Large intestine (tissue), 3 donors: ENCODE measurements at regions not wholly inside any gene's neighbourhood (a gene's known extent, or its start where the extent isn't known, plus 50 kb on each side); places are given as distances from the start of the nearest gene placed in this dataset.

ENCODE experiments used
- DNase-seq, 2 donors: peaks; one replicate each; pipeline versions ENCODE4 v3.0.0 to v3.0.0-alpha.2; 2013
- H3K27ac ChIP-seq: one replicate; pipeline ENCODE4 v1.5.1; 2013; ENCODE audit warnings: low read length
- H3K27me3 ChIP-seq: 2 replicates; pipeline ENCODE4 v1.6.1; 2013; ENCODE audit warnings: low read length; ENCODE audit not compliant: control insufficient read depth, insufficient read depth
- H3K36me3 ChIP-seq: 2 replicates; pipeline ENCODE4 v1.6.1; 2013; ENCODE audit warnings: low read length; ENCODE audit not compliant: control insufficient read depth, insufficient read depth
- H3K4me1 ChIP-seq: one replicate; pipeline ENCODE4 v1.6.1; 2013; ENCODE audit warnings: low read length; ENCODE audit not compliant: control insufficient read depth, insufficient read depth
- H3K4me3 ChIP-seq: one replicate; pipeline ENCODE4 v1.5.1; 2013; ENCODE audit warnings: low read length
- H3K9me3 ChIP-seq: one replicate; pipeline ENCODE4 v1.6.1; 2013; ENCODE audit warnings: mild to moderate bottlenecking, low read depth, low read length, moderate library complexity; ENCODE audit not compliant: control insufficient read depth
- WGBS: methylation state at CpG from one replicate; pipeline ENCODE4 v1.1.5; 2013; ENCODE audit warnings: low lambda C conversion rate; ENCODE audit not compliant: insufficient coverage; 5-methylcytosine and 5-hydroxymethylcytosine counted together

DNA sequence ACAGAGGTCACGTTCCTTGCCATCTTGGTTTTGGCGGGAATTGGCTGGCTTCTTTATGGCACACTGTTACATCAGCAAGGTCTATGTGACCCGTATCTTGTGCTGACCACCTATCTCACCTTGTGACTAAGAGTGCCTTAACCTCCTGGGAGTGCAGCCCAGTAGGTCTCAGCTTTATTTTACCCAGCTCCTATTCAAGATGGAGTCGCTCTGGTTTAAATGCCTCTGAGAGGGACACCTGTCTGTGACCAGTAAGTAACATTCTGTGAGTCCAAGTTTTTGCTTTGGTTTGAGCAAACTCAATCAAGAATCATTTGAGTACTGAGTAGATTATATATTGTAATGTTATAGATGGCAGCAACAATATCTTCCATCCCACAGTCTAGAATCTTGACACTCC lies 85.0 kb downstream of the BMP2 start:
- Histone ChIP-seq H3K9me3 (no peaks in the 10 kb centered on the region), H3K27ac (no peak overlapping the region), H3K27me3 (no peaks in the 10 kb centered on the region), H3K4me1 (no peaks in the 10 kb centered on the region), H3K4me3 (no peak overlapping the region), H3K36me3 (no peaks in the 10 kb centered on the region)
- WGBS, result no CpG with 5 or more reads among the region's 4 CpGs
- DNase-seq, result no peak

DNA sequence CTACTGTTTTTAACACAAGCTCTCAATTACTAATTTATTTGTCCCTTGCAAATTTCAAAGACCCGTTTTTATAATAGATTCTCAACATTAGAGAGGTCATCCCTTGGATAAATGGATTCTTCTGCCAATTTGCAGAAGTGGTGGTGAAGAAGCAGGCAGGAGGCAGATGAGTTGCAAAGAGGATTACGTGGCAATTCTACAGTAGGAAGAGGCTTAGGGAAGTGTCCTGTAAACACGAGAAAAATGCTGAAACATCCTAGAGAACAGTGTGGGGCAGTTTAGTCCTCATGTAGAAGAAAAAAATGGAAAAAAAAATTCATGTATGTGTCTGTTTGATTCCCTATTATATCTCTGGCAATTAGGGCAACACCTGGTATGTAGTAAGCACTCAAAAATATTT lies 87.6 kb downstream of the BMP2 start:
- H3K4me3 ChIP-seq, result no peak overlapping the region
- no peak overlapping the region for H3K27ac ChIP-seq
- WGBS, result 69% methylated on average over 2 of the region's 3 CpGs
- no peaks in the 10 kb centered on the region for H3K4me1 ChIP-seq
- no peak for DNase-seq
- no peaks in the 10 kb centered on the region for H3K9me3 ChIP-seq
- H3K27me3 ChIP-seq, result no peaks in the 10 kb centered on the region
- no peaks in the 10 kb centered on the region for H3K36me3 ChIP-seq

DNA sequence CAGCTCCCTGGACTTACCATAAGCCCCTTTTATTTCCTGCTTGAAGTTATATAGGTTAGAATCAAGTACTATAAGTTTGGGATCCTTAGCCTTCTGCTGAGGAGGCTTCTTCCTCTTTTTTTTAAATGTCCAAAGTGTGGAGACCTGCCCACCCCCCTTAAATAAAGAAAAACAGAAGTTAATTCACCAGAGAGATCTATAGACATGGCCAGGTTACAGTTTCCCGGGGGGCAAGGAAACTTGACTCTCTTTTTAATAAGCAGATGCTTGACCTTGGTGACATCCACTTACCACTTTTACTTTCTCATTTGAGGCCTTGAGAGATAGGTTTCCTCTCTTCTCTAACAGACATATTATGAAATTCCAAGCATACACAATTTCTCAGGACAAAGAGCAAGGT lies 88.3 kb downstream of the BMP2 start:
- no peak for DNase-seq
- Histone ChIP-seq H3K36me3 (no peaks in the 10 kb centered on the region), H3K4me1 (no peaks in the 10 kb centered on the region), H3K27me3 (no peaks in the 10 kb centered on the region), H3K27ac (no peak overlapping the region), H3K4me3 (no peak overlapping the region), H3K9me3 (no peaks in the 10 kb centered on the region)
- WGBS, result no CpG with 5 or more reads among the region's 1 CpG

DNA sequence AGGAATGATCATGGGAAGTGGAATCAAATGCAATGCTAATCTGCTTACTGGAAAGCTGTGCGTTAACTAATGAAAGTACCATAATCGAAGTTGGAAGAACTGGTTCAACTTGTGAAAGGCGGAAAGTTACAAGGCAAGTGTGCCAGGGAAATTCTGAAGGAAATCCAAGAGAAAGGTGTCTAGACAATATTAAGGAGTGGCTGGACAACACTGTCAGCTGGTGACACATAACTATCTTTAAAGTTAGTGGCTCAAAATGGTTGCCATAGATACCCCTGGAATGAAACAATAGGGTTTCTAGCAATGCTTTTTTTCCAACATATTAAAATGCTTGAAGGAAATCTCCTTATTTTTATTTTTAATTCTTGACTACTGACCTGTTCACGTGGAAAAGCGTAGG lies 90.4 kb downstream of the BMP2 start:
- 92% methylated on average over 5 of the region's 5 CpGs for WGBS

DNA sequence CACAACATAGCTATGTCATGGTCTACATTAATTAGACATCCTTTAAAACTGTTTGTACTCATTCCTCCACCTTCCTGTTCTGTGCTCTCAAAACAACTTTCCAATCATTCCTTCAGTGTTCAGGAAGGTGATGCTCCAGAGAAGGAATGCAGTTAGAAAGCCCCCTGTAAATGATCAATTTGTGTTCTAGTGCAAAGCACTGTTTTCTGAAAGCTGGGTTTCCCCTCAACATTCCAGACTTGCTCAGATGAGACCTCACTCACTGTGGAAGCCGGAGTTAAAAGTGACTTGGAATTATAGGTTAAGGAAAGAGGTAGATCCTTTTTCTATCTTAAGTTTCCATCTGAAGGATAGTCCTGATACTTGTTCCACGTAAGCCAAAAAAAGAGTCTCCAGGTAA lies 95.9 kb downstream of the BMP2 start:
- Histone ChIP-seq H3K9me3 (no peaks in the 10 kb centered on the region), H3K27ac (no peak overlapping the region), H3K27me3 (peaks cover 2% of the 10 kb centered on the region), H3K4me3 (no peak overlapping the region), H3K36me3 (no peaks in the 10 kb centered on the region), H3K4me1 (no peaks in the 10 kb centered on the region)
- no peak for DNase-seq
- no CpG with 5 or more reads among the region's 2 CpGs for WGBS

More for the DNA sequence above, 90.4 kb downstream of the BMP2 start:
- Histone ChIP-seq H3K9me3 (no peaks in the 10 kb centered on the region), H3K4me1 (no peaks in the 10 kb centered on the region), H3K27me3 (no peaks in the 10 kb centered on the region), H3K4me3 (no peak overlapping the region), H3K27ac (no peak overlapping the region), H3K36me3 (no peaks in the 10 kb centered on the region)
- DNase-seq, result no peak

DNA sequence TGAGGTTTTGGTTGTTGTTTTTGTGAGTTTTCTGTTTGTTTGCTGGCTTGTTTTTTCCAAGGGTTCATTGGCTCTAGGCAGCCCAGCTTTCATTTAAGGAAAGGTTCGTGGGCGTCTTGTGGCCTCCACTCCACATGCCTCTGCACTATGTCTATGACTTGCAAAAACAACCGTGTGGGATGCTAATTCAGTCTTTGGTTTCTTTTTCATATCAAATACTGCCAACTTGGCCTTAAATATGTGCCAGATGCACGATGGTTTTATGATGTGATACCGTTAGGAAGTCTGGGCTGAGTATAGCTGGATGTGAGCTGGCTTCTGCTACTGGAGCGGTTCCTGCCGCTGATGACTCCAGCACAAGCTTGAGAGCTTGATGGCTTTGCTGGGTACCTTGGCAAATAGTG lies 96.3 kb downstream of the BMP2 start:
- Histone ChIP-seq H3K9me3 (no peaks in the 10 kb centered on the region), H3K27ac (no peak overlapping the region), H3K36me3 (no peaks in the 10 kb centered on the region), H3K4me3 (no peak overlapping the region), H3K27me3 (peaks cover 2% of the 10 kb centered on the region), H3K4me1 (no peaks in the 10 kb centered on the region)
- DNase-seq, result no peak
- no CpG with 5 or more reads among the region's 7 CpGs for WGBS

DNA sequence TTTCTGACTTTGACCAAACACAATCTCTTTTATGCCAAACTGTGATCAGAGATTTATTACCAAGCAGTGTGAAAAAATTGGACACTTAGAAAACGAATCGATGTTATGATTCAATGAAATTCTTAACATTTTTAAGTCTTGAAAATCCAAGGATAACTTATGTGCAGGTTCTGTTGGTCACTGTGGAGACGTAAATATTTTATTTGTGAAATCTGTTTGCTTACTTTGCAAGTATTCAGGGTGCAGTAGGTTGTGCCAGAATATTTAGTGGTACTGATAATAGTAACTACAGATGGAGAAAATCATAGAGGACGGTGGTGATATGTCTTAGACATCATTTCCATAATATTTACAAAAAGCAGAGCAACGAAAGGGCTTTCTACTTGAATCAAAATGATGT lies 97.3 kb downstream of the BMP2 start:
- H3K4me1 ChIP-seq, result no peaks in the 10 kb centered on the region
- H3K27ac ChIP-seq, result no peak overlapping the region
- H3K4me3 ChIP-seq, result no peak overlapping the region
- H3K27me3 ChIP-seq, result peaks cover 2% of the 10 kb centered on the region
- no peaks in the 10 kb centered on the region for H3K36me3 ChIP-seq
- no peaks in the 10 kb centered on the region for H3K9me3 ChIP-seq
- 60% methylated on average over 1 of the region's 5 CpGs for WGBS
- no peak for DNase-seq

DNA sequence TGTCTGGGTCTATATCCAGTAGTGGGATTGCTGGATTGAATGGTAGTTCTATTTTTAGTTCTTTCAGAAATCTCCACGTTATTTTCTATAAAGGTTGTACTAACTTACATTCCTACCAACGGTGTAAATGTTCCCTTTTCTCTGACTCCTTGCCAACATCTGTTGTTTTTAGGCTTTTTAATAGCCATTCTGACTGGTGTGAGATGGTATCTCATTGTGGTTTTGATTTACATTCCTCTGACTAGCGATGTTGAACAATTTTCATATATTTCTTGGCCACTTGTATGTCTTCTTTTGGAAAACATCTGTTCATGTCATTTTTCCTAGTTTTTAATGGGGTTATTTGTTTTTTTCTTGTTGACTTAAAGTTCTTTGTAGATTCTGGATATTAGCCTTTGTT lies 99.3 kb downstream of the BMP2 start:
- Histone ChIP-seq H3K4me3 (no peak overlapping the region), H3K4me1 (no peaks in the 10 kb centered on the region), H3K27ac (no peak overlapping the region), H3K27me3 (peaks cover 5% of the 10 kb centered on the region), H3K9me3 (no peaks in the 10 kb centered on the region), H3K36me3 (no peaks in the 10 kb centered on the region)
- 77% methylated on average over 3 of the region's 3 CpGs for WGBS
- DNase-seq, result no peak

DNA sequence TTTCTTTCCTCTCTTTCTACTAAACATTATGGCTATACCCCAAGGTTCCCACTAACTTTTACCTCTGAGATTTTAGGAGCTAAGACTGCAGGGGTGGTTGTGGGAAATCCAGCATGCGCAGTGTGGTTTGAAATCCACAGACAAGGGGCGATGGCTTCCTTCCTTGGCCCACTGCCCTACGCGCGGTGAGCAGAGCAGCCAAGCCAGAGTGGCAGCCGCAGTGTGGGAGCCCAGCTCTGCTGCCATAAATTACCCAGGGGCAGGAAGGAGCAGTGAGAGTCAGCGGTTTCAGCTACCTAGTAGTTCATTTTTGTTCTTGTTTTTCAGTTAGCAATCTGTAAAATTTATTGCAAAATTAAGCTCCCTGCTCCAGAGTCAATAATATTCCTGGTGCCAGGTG lies 101.4 kb downstream of the BMP2 start:
- H3K9me3 ChIP-seq, result no peaks in the 10 kb centered on the region

DNA sequence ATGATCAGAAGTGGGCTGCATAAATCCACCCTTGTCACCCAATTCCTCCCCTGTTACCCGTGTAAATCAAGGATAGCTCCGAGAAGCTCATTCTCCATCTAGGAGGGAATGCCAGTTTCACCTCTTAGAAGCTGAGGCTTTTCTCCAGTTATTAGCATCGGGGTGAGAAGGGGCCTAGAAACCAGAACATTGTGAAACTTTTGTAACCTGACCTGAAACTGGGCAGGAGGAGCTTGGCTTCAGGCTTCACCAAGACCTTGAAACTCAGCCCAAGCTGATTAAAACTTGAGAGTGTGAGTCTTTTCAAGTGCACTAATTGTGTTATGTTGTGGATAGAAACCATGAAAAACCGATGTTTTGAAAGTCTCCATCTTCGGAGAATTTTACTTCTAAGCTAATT lies 103.1 kb downstream of the BMP2 start:
- no peak for DNase-seq
- H3K36me3 ChIP-seq, result no peaks in the 10 kb centered on the region
- peaks cover 3% of the 10 kb centered on the region for H3K27me3 ChIP-seq
- no peak overlapping the region for H3K4me3 ChIP-seq
- H3K27ac ChIP-seq, result no peak overlapping the region
- H3K9me3 ChIP-seq, result no peaks in the 10 kb centered on the region
- 93% methylated on average over 2 of the region's 5 CpGs for WGBS
- H3K4me1 ChIP-seq, result no peaks in the 10 kb centered on the region

More for the DNA sequence above, 101.4 kb downstream of the BMP2 start:
- 80% methylated on average over 1 of the region's 7 CpGs for WGBS
- peaks cover 3% of the 10 kb centered on the region for H3K27me3 ChIP-seq
- no peak overlapping the region for H3K27ac ChIP-seq
- no peak for DNase-seq
- H3K4me1 ChIP-seq, result no peaks in the 10 kb centered on the region
- H3K36me3 ChIP-seq, result no peaks in the 10 kb centered on the region
- H3K4me3 ChIP-seq, result no peak overlapping the region

DNA sequence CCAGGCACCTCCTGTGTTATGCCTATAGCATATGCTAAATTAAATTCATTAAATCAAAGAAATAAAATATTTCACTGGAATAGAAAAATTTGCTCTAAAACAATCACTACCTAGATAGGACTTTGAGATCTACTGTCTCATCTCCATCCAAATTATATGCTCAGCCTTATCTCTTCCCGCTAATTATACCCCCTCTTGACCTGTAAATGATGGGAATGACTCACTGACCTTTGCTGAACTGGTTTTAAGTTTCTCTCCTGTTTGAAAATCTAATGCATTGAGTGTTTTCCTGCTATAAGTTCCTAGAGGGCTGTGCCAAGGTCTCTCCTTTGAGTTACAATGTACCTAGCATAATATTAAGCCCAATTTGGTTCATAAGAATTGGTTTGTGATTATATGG lies 110.1 kb downstream of the BMP2 start:
- no peak for DNase-seq
- no peaks in the 10 kb centered on the region for H3K4me1 ChIP-seq
- no peaks in the 10 kb centered on the region for H3K36me3 ChIP-seq
- no peaks in the 10 kb centered on the region for H3K27me3 ChIP-seq
- H3K4me3 ChIP-seq, result no peak overlapping the region
- H3K9me3 ChIP-seq, result no peaks in the 10 kb centered on the region
- no peak overlapping the region for H3K27ac ChIP-seq
- no CpG with 5 or more reads among the region's 1 CpG for WGBS
